GM12878 (cell line): ENCODE measurements at regions not wholly inside any gene's neighbourhood (a gene's known extent, or its start where the extent isn't known, plus 50 kb on each side); places are given as distances from the start of the nearest gene placed in this dataset.

Experiments used
- GATAD2B ChIP-seq: fragments of 450-650 bp; conservative IDR thresholded peaks from 2 replicates; pipeline ENCODE4 v1.6.1; 2017; ENCODE audit warnings: low read depth, mild to moderate bottlenecking, moderate library complexity
- HDAC2 ChIP-seq: fragments of 200-600 bp; sonication (generic); IDR thresholded peaks from 2 replicates; pipeline ENCODE4 v1.6.1; 2017
- RAD21 ChIP-seq: IDR thresholded peaks from 2 replicates; pipeline ENCODE4 v1.6.1; 2011; ENCODE audit warnings: mild to moderate bottlenecking, low read depth, low read length, moderate library complexity; ENCODE audit not compliant: insufficient read depth
- SUPT20H ChIP-seq: IDR thresholded peaks from 2 replicates; pipeline ENCODE4 v1.6.1; 2011; ENCODE audit warnings: low read depth, mild to moderate bottlenecking, low read length, moderate library complexity, borderline replicate concordance; ENCODE audit not compliant: control insufficient read depth
- ZBTB11 ChIP-seq: fragments of 450-650 bp; formaldehyde crosslinking; IDR thresholded peaks from 2 replicates; pipeline ENCODE4 v1.5.0; 2022; ENCODE audit warnings: mild to moderate bottlenecking, missing genetic modification characterization
- ZNF207 ChIP-seq: fragments of 450-650 bp; IDR thresholded peaks from 2 replicates; pipeline ENCODE4 v1.6.1; 2014; ENCODE audit warnings: antibody characterized with exemption, mild to moderate bottlenecking, borderline replicate concordance
- ZNF687 ChIP-seq: fragments of 450-650 bp; IDR thresholded peaks from 2 replicates; pipeline ENCODE4 v1.6.1; 2017; ENCODE audit warnings: mild to moderate bottlenecking, moderate library complexity

- no peak for TF ChIP-seq ZNF687
- TF ChIP-seq GATAD2B, result no peak
- TF ChIP-seq ZBTB11 (CRISPR knock-in tag), result no peak
- no peak for TF ChIP-seq ZNF207
- TF ChIP-seq HDAC2, result no peak
- TF ChIP-seq RAD21, result no peak
- no peak for TF ChIP-seq SUPT20H
These were observed 217.9 kb downstream of the RAB11FIP4 start (continued) for GRCh38 chr17:31609331-31609730.
